HEK293 (cell line): ENCODE measurements at regions not wholly inside any gene's neighbourhood (a gene's known extent, or its start where the extent isn't known, plus 50 kb on each side); places are given as distances from the start of the nearest gene placed in this dataset.

Experiments used
- CTCF ChIA-PET: fragments of 350-600 bp; formaldehyde crosslinking; extraction: SDS; loops from one replicate; lab custom pipeline; 2021; ENCODE audit warnings: antibody characterized with exemption; lab: Yijun Ruan, JAX
- POLR2A ChIA-PET: fragments of 300-600 bp; formaldehyde crosslinking; extraction: SDS; loops from one replicate; lab custom pipeline; 2020; ENCODE audit warnings: antibody characterized with exemption, inconsistent platforms; lab: Yijun Ruan, JAX
- H3K27ac ChIP-seq: fragments of 200-500 bp; sonication (Bioruptor generic); 2 replicates; pipeline ENCODE4 v1.5.1; 2014; ENCODE audit warnings: low read depth, low read length, control low read depth, inconsistent platforms; ENCODE audit errors: extremely low read depth
- H3K36me3 ChIP-seq, 2 experiments: fragments of 200-500 bp in 1 of 2; sonication (Bioruptor generic) in 1 of 2; 1 replicate in 1 of 2; 2 replicates in 1 of 2; pipeline ENCODE4 v1.5.1; 2014 to 2017; ENCODE audit warnings: inconsistent platforms in 2 of 2, low read length in 2 of 2; ENCODE audit not compliant: control insufficient read depth in 2 of 2, insufficient read depth in 1 of 2
- H3K4me1 ChIP-seq: fragments of 200-500 bp; sonication (Bioruptor generic); 2 replicates; pipeline ENCODE4 v1.5.1; 2014; ENCODE audit warnings: mild to moderate bottlenecking, low read length, inconsistent platforms; ENCODE audit not compliant: control insufficient read depth, insufficient read depth
- H3K4me3 ChIP-seq: 2 replicates; pipeline ENCODE4 v1.5.1; 2011; ENCODE audit warnings: low read depth, mild to moderate bottlenecking, control low read depth, low read length, moderate library complexity
- H3K9me3 ChIP-seq: fragments of 200-500 bp; sonication (Bioruptor generic); 2 replicates; pipeline ENCODE4 v1.5.1; 2014; ENCODE audit warnings: low read depth, low read length, inconsistent platforms; ENCODE audit not compliant: control insufficient read depth, insufficient read depth
- FEZF1 ChIP-seq: fragments of 450-650 bp; formaldehyde crosslinking; IDR thresholded peaks from 2 replicates; pipeline ENCODE4 v1.5.1; 2016; ENCODE audit warnings: missing biosample characterization, missing genetic modification characterization
- GFI1B ChIP-seq: fragments of 450-650 bp; formaldehyde crosslinking; IDR thresholded peaks from 2 replicates; pipeline ENCODE4 v1.5.1; 2016; ENCODE audit warnings: missing biosample characterization, missing genetic modification characterization
- KLF16 ChIP-seq: fragments of 450-650 bp; formaldehyde crosslinking; IDR thresholded peaks from 2 replicates; pipeline ENCODE4 v1.5.1; 2017; ENCODE audit warnings: missing biosample characterization, missing genetic modification characterization
- REPIN1 ChIP-seq: fragments of 450-650 bp; formaldehyde crosslinking; IDR thresholded peaks from 2 replicates; pipeline ENCODE4 v1.5.1; 2017; ENCODE audit warnings: missing biosample characterization, missing genetic modification characterization, low read depth
- TRIM28 ChIP-seq: IDR thresholded peaks from 2 replicates; pipeline ENCODE4 v1.6.1; 2011; ENCODE audit warnings: low read length, control low read depth, borderline replicate concordance
- WT1 ChIP-seq: fragments of 450-650 bp; formaldehyde crosslinking; IDR thresholded peaks from 2 replicates; pipeline ENCODE4 v1.5.1; 2016; ENCODE audit warnings: missing biosample characterization, missing genetic modification characterization
- ZBTB11 ChIP-seq: fragments of 450-650 bp; formaldehyde crosslinking; conservative IDR thresholded peaks from 2 replicates; pipeline ENCODE4 v1.5.1; 2016; ENCODE audit warnings: low read depth, missing biosample characterization, missing genetic modification characterization
- ZBTB17 ChIP-seq: fragments of 450-650 bp; formaldehyde crosslinking; IDR thresholded peaks from 2 replicates; pipeline ENCODE4 v1.5.1; 2016; ENCODE audit warnings: missing biosample characterization, missing genetic modification characterization
- ZBTB20 ChIP-seq: fragments of 450-650 bp; formaldehyde crosslinking; IDR thresholded peaks from 2 replicates; pipeline ENCODE4 v1.5.1; 2016; ENCODE audit warnings: missing biosample characterization, missing genetic modification characterization
- ZBTB48 ChIP-seq: fragments of 450-650 bp; formaldehyde crosslinking; IDR thresholded peaks from 2 replicates; pipeline ENCODE4 v1.5.1; 2016; ENCODE audit warnings: missing biosample characterization, missing genetic modification characterization
- ZIC2 ChIP-seq: fragments of 450-650 bp; formaldehyde crosslinking; IDR thresholded peaks from 2 replicates; pipeline ENCODE4 v1.5.1; 2016; ENCODE audit warnings: missing biosample characterization, missing genetic modification characterization
- ZNF148 ChIP-seq: fragments of 450-650 bp; formaldehyde crosslinking; IDR thresholded peaks from 2 replicates; pipeline ENCODE4 v1.5.0; 2017; ENCODE audit warnings: missing biosample characterization, missing genetic modification characterization, borderline replicate concordance
- ZNF214 ChIP-seq: fragments of 450-650 bp; formaldehyde crosslinking; IDR thresholded peaks from 2 replicates; pipeline ENCODE4 v1.5.1; 2017; ENCODE audit warnings: missing biosample characterization, mild to moderate bottlenecking, missing genetic modification characterization, borderline replicate concordance
- ZNF311 ChIP-seq: fragments of 450-650 bp; formaldehyde crosslinking; IDR thresholded peaks from 2 replicates; pipeline ENCODE4 v1.5.1; 2017; ENCODE audit warnings: missing biosample characterization, missing genetic modification characterization, borderline replicate concordance
- ZNF391 ChIP-seq: fragments of 450-650 bp; formaldehyde crosslinking; IDR thresholded peaks from 2 replicates; pipeline ENCODE4 v1.5.1; 2016; ENCODE audit warnings: low read depth, missing biosample characterization, missing genetic modification characterization, borderline replicate concordance
- ZNF433 ChIP-seq: fragments of 450-650 bp; formaldehyde crosslinking; IDR thresholded peaks from 2 replicates; pipeline ENCODE4 v1.5.1; 2016; ENCODE audit warnings: missing biosample characterization, missing genetic modification characterization, low read depth
- ZNF48 ChIP-seq: fragments of 450-650 bp; formaldehyde crosslinking; IDR thresholded peaks from 2 replicates; pipeline ENCODE4 v1.5.1; 2016; ENCODE audit warnings: missing biosample characterization, missing genetic modification characterization
- ZNF529 ChIP-seq: fragments of 450-650 bp; formaldehyde crosslinking; IDR thresholded peaks from 2 replicates; pipeline ENCODE4 v1.5.1; 2017; ENCODE audit warnings: missing genetic modification characterization, missing biosample characterization; ENCODE audit not compliant: insufficient replicate concordance
- ZNF623 ChIP-seq: fragments of 450-650 bp; formaldehyde crosslinking; IDR thresholded peaks from 2 replicates; pipeline ENCODE4 v1.5.1; 2016; ENCODE audit warnings: missing biosample characterization, missing genetic modification characterization
- ZNF660 ChIP-seq: fragments of 450-650 bp; IDR thresholded peaks from 2 replicates; pipeline ENCODE4 v1.5.1; 2018; ENCODE audit warnings: missing biosample characterization, mild to moderate bottlenecking, missing genetic modification characterization
- ZNF768 ChIP-seq: fragments of 450-650 bp; formaldehyde crosslinking; IDR thresholded peaks from 2 replicates; pipeline ENCODE4 v1.5.1; 2018; ENCODE audit warnings: missing biosample characterization, mild to moderate bottlenecking, missing genetic modification characterization
- ZNF830 ChIP-seq: fragments of 450-650 bp; IDR thresholded peaks from 2 replicates; pipeline ENCODE4 v1.5.0; 2018; ENCODE audit warnings: missing biosample characterization, missing genetic modification characterization, low read depth, mild to moderate bottlenecking, moderate library complexity
- ZSCAN23 ChIP-seq: fragments of 450-650 bp; formaldehyde crosslinking; IDR thresholded peaks from 2 replicates; pipeline ENCODE4 v1.5.1; 2016; ENCODE audit warnings: missing biosample characterization, missing genetic modification characterization
- TF ChIP-seq, protein P1 (sequence below): fragments of 450-650 bp; formaldehyde crosslinking; IDR thresholded peaks from 2 replicates; pipeline ENCODE4 v1.5.1; 2017; ENCODE audit warnings: missing biosample characterization, missing genetic modification characterization

- no peak for TF ChIP-seq ZBTB11
- TF ChIP-seq ZSCAN23 (tag by site-specific recombination): no peak
- no peak for TF ChIP-seq ZNF311 (tag by site-specific recombination)
- TF ChIP-seq WT1 (tag by site-specific recombination): no peak
- no peak for TF ChIP-seq ZNF623
- no peak for TF ChIP-seq ZNF391
These were observed 81.7 kb upstream of the CCDC91 start (continued) for GRCh38 chr12:28108599-28108998.

- H3K27ac ChIP-seq: no peak overlapping the region
- no peaks in the 10 kb centered on the region for H3K36me3 ChIP-seq
- TF ChIP-seq KLF16 (tag by site-specific recombination) (no peak), ZNF768 (tag by site-specific recombination) (no peak), ZIC2 (no peak)
- TF ChIP-seq, all 188 proteins: peak for 0
- CTCF ChIA-PET: interaction anchor here (0.6 kb wide), 1 partner anchor 630 kb away, joined by 3 read pairs; no protein-coding TSS in a partner anchor
- POLR2A ChIA-PET: no interaction called here
- Histone ChIP-seq H3K9me3 (no peaks in the 10 kb centered on the region), H3K4me1 (no peaks in the 10 kb centered on the region), H3K4me3 (no peak overlapping the region)
These were observed 79.9 kb upstream of the CCDC91 start for GRCh38 chr12:28110329-28110728.

DNA sequence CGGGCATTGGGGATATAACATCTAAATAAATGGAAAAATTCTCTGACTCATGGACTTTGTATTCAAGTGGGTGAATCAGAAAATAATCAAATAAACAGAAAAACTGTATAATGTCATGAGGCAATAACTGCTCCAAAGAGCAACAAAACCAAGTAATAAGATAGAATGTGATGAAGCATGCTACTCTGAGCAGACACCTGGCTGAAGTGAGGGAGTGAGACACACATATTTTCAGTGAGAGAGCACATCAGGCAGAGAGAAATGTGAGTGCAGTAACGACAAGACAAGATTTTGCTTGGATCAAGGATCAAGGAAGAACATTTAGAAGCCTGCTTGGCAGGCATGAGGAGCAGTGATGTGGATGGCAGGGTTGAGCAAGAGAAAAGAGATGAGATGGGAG lies 75.8 kb upstream of the CCDC91 start:
- ChIA-PET POLR2A (no interaction called here), CTCF (no interaction called here)
- H3K36me3 ChIP-seq: no peaks in the 10 kb centered on the region
- no peak overlapping the region for H3K4me3 ChIP-seq
- no peaks in the 10 kb centered on the region for H3K4me1 ChIP-seq
- H3K27ac ChIP-seq: no peak overlapping the region
- TF ChIP-seq ZNF660 (tag by site-specific recombination): no peak
- TF ChIP-seq ZNF623: no peak
- no peak for TF ChIP-seq ZBTB20
- TF ChIP-seq ZNF48 (tag by site-specific recombination): no peak
- TF ChIP-seq, protein P1, sequence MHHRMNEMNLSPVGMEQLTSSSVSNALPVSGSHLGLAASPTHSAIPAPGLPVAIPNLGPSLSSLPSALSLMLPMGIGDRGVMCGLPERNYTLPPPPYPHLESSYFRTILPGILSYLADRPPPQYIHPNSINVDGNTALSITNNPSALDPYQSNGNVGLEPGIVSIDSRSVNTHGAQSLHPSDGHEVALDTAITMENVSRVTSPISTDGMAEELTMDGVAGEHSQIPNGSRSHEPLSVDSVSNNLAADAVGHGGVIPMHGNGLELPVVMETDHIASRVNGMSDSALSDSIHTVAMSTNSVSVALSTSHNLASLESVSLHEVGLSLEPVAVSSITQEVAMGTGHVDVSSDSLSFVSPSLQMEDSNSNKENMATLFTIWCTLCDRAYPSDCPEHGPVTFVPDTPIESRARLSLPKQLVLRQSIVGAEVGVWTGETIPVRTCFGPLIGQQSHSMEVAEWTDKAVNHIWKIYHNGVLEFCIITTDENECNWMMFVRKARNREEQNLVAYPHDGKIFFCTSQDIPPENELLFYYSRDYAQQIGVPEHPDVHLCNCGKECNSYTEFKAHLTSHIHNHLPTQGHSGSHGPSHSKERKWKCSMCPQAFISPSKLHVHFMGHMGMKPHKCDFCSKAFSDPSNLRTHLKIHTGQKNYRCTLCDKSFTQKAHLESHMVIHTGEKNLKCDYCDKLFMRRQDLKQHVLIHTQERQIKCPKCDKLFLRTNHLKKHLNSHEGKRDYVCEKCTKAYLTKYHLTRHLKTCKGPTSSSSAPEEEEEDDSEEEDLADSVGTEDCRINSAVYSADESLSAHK: no peak
- no peak for TF ChIP-seq ZBTB48
- no peak for TF ChIP-seq TRIM28
- TF ChIP-seq ZNF148: no peak
- TF ChIP-seq ZNF433 (tag by site-specific recombination): no peak
- TF ChIP-seq REPIN1 (tag by site-specific recombination): no peak
- TF ChIP-seq FEZF1 (tag by site-specific recombination): no peak
- no peak for TF ChIP-seq GFI1B (tag by site-specific recombination)
- no peak for TF ChIP-seq ZNF830 (tag by site-specific recombination)
- no peak for TF ChIP-seq ZIC2
- no peak for TF ChIP-seq ZBTB17 (tag by site-specific recombination)
- TF ChIP-seq ZNF529 (tag by site-specific recombination): no peak
- no peak for TF ChIP-seq ZNF214 (tag by site-specific recombination)
- no peaks in the 10 kb centered on the region for H3K9me3 ChIP-seq
